Neuron (in vitro differentiated cells): ENCODE measurements at regions not wholly inside any gene's neighbourhood (a gene's known extent, or its start where the extent isn't known, plus 50 kb on each side); places are given as distances from the start of the nearest gene placed in this dataset.

Experiments
- H2AFZ ChIP-seq: one replicate; pipeline ENCODE4 v1.6.1; 2013; ENCODE audit warnings: low read depth, mild to moderate bottlenecking, inconsistent platforms, low read length, moderate library complexity
- H3K27me3 ChIP-seq: one replicate; pipeline ENCODE4 v1.6.1; 2013; ENCODE audit warnings: low read length; ENCODE audit not compliant: insufficient read depth
- H3K36me3 ChIP-seq: one replicate; pipeline ENCODE4 v1.6.1; 2013; ENCODE audit warnings: low read length; ENCODE audit not compliant: insufficient read depth
- H3K4me1 ChIP-seq: one replicate; pipeline ENCODE4 v1.6.1; 2013; ENCODE audit warnings: low read length; ENCODE audit not compliant: insufficient read depth
- H3K4me3 ChIP-seq: 2 replicates; pipeline ENCODE4 v1.5.1; 2013; ENCODE audit warnings: mild to moderate bottlenecking, low read length, moderate library complexity
- H3K9me3 ChIP-seq: one replicate; pipeline ENCODE4 v1.6.1; 2013; ENCODE audit warnings: low read length

- no peak overlapping the region for H2AFZ ChIP-seq
- H3K36me3 ChIP-seq: no peaks in the 10 kb centered on the region
- H3K4me1 ChIP-seq: no peaks in the 10 kb centered on the region
- H3K27me3 ChIP-seq: peaks cover 4% of the 10 kb centered on the region
- no peak overlapping the region for H3K4me3 ChIP-seq
- H3K9me3 ChIP-seq: no peaks in the 10 kb centered on the region
Observed at GRCh38 chr11:115100706-115101105, 403.5 kb downstream of the CADM1 start.

- Histone ChIP-seq H3K27me3 (peaks cover 10% of the 10 kb centered on the region), H2AFZ (no peak overlapping the region), H3K4me1 (no peaks in the 10 kb centered on the region), H3K4me3 (no peak overlapping the region), H3K36me3 (no peaks in the 10 kb centered on the region), H3K9me3 (no peaks in the 10 kb centered on the region)
Observed at GRCh38 chr11:115103921-115104320, 400.3 kb downstream of the CADM1 start.

- Histone ChIP-seq H3K27me3 (peaks cover 10% of the 10 kb centered on the region), H3K4me3 (no peak overlapping the region), H3K4me1 (no peaks in the 10 kb centered on the region), H3K36me3 (no peaks in the 10 kb centered on the region), H3K9me3 (no peaks in the 10 kb centered on the region), H2AFZ (no peak overlapping the region)
Observed at GRCh38 chr11:115104851-115105453, 399.3 kb downstream of the CADM1 start.

GRCh38 chr11:115111066-115111465, 393.1 kb downstream of the CADM1 start:
- peaks cover 30% of the 10 kb centered on the region for H3K4me1 ChIP-seq
- no peak overlapping the region for H2AFZ ChIP-seq
- no peaks in the 10 kb centered on the region for H3K36me3 ChIP-seq
- H3K4me3 ChIP-seq: no peak overlapping the region
- H3K9me3 ChIP-seq: no peaks in the 10 kb centered on the region
- peaks cover 6% of the 10 kb centered on the region for H3K27me3 ChIP-seq

- Histone ChIP-seq H3K4me3 (peak overlapping the region; percentile 1), H3K36me3 (no peaks in the 10 kb centered on the region), H3K27me3 (peaks cover 1% of the 10 kb centered on the region), H2AFZ (no peak overlapping the region), H3K4me1 (peaks cover 46% of the 10 kb centered on the region), H3K9me3 (no peaks in the 10 kb centered on the region)
Observed at GRCh38 chr11:115112754-115113153, 391.5 kb downstream of the CADM1 start.

GRCh38 chr11:115117956-115118493, 386.2 kb downstream of the CADM1 start:
- Histone ChIP-seq H3K36me3 (no peaks in the 10 kb centered on the region), H3K9me3 (no peaks in the 10 kb centered on the region), H2AFZ (no peak overlapping the region), H3K27me3 (no peaks in the 10 kb centered on the region), H3K4me3 (no peak overlapping the region), H3K4me1 (peaks cover 47% of the 10 kb centered on the region)

GRCh38 chr11:115119146-115119545, 385.1 kb downstream of the CADM1 start:
- H3K4me1 ChIP-seq: peaks cover 36% of the 10 kb centered on the region
- no peaks in the 10 kb centered on the region for H3K9me3 ChIP-seq
- no peaks in the 10 kb centered on the region for H3K36me3 ChIP-seq
- H2AFZ ChIP-seq: no peak overlapping the region
- H3K4me3 ChIP-seq: no peak overlapping the region
- peaks cover 4% of the 10 kb centered on the region for H3K27me3 ChIP-seq
